ENCODE measurements at regions not wholly inside any gene's neighbourhood (a gene's known extent, or its start where the extent isn't known, plus 50 kb on each side); places are given as distances from the start of the nearest gene placed in this dataset.

DNA sequence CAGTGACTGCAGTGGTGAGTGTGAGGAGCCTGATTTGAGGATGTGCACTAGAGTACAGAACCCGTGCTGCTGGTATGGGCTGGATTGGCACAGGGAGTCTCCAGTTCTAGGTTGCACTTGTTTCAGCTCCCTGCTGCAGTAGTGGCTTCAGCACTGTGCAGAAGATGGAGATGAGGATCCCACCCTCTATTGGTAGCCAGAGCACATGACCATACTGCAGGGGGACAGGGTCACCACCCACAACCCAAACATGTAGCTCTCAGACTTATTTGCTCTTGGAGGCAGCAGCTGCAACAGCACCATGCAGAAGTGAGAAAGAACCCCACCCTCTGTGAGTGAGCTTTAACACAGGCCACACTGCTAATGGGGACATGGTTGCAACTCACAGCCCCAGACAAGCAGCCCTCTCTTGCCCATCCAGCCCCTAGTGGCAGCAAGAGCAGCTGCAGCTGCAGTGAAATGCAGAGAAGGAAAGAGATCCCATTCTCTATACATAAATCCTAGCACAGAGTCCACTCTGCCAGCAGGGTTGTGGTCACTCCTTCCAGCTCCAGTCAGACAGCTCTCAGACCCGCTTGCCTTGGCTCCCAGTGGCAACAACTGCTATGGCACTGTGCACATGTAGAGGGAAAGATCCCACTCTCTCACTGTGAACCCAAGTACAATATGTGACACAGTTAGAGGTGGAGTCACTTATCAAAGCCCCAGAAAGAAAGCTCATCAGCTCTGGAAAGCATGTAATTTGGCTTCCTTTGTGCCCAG is 51.4 kb upstream of the SCIN start:
- DNase-seq (ENCODE audit: low spot score): no peak

DNA sequence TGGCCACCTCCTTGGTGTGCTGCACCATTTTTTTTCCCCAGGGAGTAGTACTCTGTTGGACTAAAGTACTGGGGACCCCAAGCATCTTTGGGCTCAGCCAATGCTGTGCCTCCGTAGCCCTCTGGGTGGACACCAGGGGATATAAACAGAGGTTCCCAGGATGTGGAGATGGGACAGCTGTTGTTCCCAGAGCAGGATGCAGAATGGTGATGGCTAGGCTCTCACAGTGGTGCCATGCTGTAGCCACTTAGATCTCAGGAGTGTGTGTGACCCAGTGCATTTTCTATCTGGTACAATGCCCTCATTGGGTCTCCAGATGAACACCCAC is 50.9 kb upstream of the SCIN start:
- DNase-seq (ENCODE audit: low spot score): no peak
